Adrenal gland (tissue), 5 donors: ENCODE measurements at regions not wholly inside any gene's neighbourhood (a gene's known extent, or its start where the extent isn't known, plus 50 kb on each side); places are given as distances from the start of the nearest gene placed in this dataset.

Source experiments
- CTCF ChIP-seq, 6 experiments: fragments of 450-650 bp in 4 of 6; fragments of 200-600 bp in 2 of 6; sonication (generic) in 1 of 6; IDR thresholded peaks; 1 replicate in 5 of 6; 2 replicates in 1 of 6; pipeline versions ENCODE4 v1.5.1 to v1.8.0; 2016 to 2021; ENCODE audit warnings: antibody characterized with exemption in 6 of 6, mild to moderate bottlenecking in 2 of 6, moderate library complexity in 1 of 6
- POLR2A ChIP-seq, 2 donors: fragments of 450-650 bp; IDR thresholded peaks; one replicate each; pipeline ENCODE4 v1.6.1; 2017; ENCODE audit warnings: antibody characterized with exemption in 2 of 2, mild to moderate bottlenecking in 2 of 2, moderate library complexity in 1 of 2
- donor health status: DM: no; HTN: no; CAD: no.

- TF ChIP-seq CTCF (IDR thresholded peaks at IDR 0.05) (no peak), POLR2A (IDR thresholded peaks at IDR 0.05) (no peak)
These were observed 490.7 kb downstream of the NUP35 start for GRCh38 chr2:183614799-183615435.
